Keratinocyte (primary cell): ENCODE measurements at regions not wholly inside any gene's neighbourhood (a gene's known extent, or its start where the extent isn't known, plus 50 kb on each side); places are given as distances from the start of the nearest gene placed in this dataset.

Experiments used
- DNase-seq: peaks from one replicate; pipeline ENCODE4 v3.0.0-alpha.2; 2011; ENCODE audit warnings: low read depth, missing footprints, low spot score
- FAIRE-seq: peaks from 2 replicates; lab custom pipeline; 2011; peaks lifted over from hg19 to GRCh38; lab: Jason Lieb, UNC
- H2AFZ ChIP-seq: 2 replicates; pipeline ENCODE4 v1.6.0; 2012; ENCODE audit warnings: low read length, control low read depth, inconsistent platforms; ENCODE audit not compliant: control insufficient read depth
- H3K27ac ChIP-seq: 2 replicates; pipeline ENCODE4 v1.5.1; 2011; ENCODE audit warnings: low read length; ENCODE audit not compliant: control insufficient read depth, insufficient read depth
- H3K27me3 ChIP-seq: 3 replicates; pipeline ENCODE4 v1.6.0; 2011; ENCODE audit warnings: low read length; ENCODE audit not compliant: control insufficient read depth, insufficient read depth; ENCODE audit errors: extremely low read depth
- H3K36me3 ChIP-seq, 2 experiments: 2 replicates in 1 of 2; 3 replicates in 1 of 2; pipeline ENCODE4 v1.5.1; 2011; ENCODE audit warnings: low read length in 2 of 2, mild to moderate bottlenecking in 1 of 2; ENCODE audit not compliant: control insufficient read depth in 2 of 2, insufficient read depth in 2 of 2; ENCODE audit errors: extremely low read depth in 1 of 2
- H3K4me1 ChIP-seq: 3 replicates; pipeline ENCODE4 v1.5.1; 2011; ENCODE audit warnings: low read length; ENCODE audit not compliant: control insufficient read depth, insufficient read depth; ENCODE audit errors: extremely low read depth
- H3K4me2 ChIP-seq: 3 replicates; pipeline ENCODE4 v1.6.0; 2011; ENCODE audit warnings: low read depth, low read length; ENCODE audit not compliant: control insufficient read depth, insufficient read depth; ENCODE audit errors: extremely low read depth
- H3K4me3 ChIP-seq, 3 experiments: fragments of 200-600 bp in 1 of 3; sonication (generic) in 1 of 3; 2 replicates in 2 of 3; 3 replicates in 1 of 3; pipeline ENCODE4 v1.5.1; 2011 to 2016; ENCODE audit warnings: low read length in 3 of 3, mild to moderate bottlenecking in 3 of 3, control low read depth in 2 of 3, inconsistent platforms in 1 of 3, low read depth in 1 of 3, mixed read lengths in 1 of 3, mixed run types in 1 of 3, moderate library complexity in 1 of 3; ENCODE audit not compliant: control insufficient read depth in 2 of 3, insufficient read depth in 2 of 3; ENCODE audit errors: extremely low read depth in 1 of 3
- H3K79me2 ChIP-seq: 2 replicates; pipeline ENCODE4 v1.6.0; 2012; ENCODE audit warnings: low read length; ENCODE audit not compliant: control insufficient read depth, insufficient read depth
- H3K9ac ChIP-seq: 3 replicates; pipeline ENCODE4 v1.6.0; 2011; ENCODE audit warnings: low read length; ENCODE audit not compliant: control insufficient read depth, insufficient read depth; ENCODE audit errors: extremely low read depth
- H3K9me1 ChIP-seq: 3 replicates; pipeline ENCODE4 v1.6.0; 2011; ENCODE audit warnings: low read length; ENCODE audit not compliant: control insufficient read depth, insufficient read depth; ENCODE audit errors: extremely low read depth
- H3K9me3 ChIP-seq: 2 replicates; pipeline ENCODE4 v1.5.1; 2012; ENCODE audit warnings: low read depth, low read length; ENCODE audit not compliant: control insufficient read depth
- H4K20me1 ChIP-seq: 3 replicates; pipeline ENCODE4 v1.6.0; 2011; ENCODE audit warnings: low read length; ENCODE audit not compliant: control insufficient read depth, insufficient read depth; ENCODE audit errors: extremely low read depth
- EZH2 ChIP-seq: IDR thresholded peaks from one replicate; pipeline ENCODE4 v1.6.1; 2012; ENCODE audit warnings: inconsistent platforms, mild to moderate bottlenecking, low read length, moderate library complexity
- dilution Hi-C: fragments of 300-500 bp; cut with MboI; formaldehyde crosslinking; loops from one replicate; pipeline ENCODE4 v1.7.0; 2020; ENCODE audit warnings: low sequenced_read_pairs; ENCODE audit not compliant: extremely low pct_ligation_motif_present
- TF ChIP-seq, protein P1 (sequence below), 3 experiments: IDR thresholded peaks in 1 of 3; conservative IDR thresholded peaks in 1 of 3; optimal IDR thresholded peaks in 1 of 3; 2 replicates in 2 of 3; 3 replicates in 1 of 3; pipeline versions ENCODE3 to v1.5.1; 2011; ENCODE audit warnings: low read length in 3 of 3, mild to moderate bottlenecking in 3 of 3, moderate library complexity in 2 of 3, control low read depth in 1 of 3, inconsistent platforms in 1 of 3; ENCODE audit not compliant: insufficient read depth in 2 of 3; ENCODE audit errors: extremely low read depth in 1 of 3

DNA sequence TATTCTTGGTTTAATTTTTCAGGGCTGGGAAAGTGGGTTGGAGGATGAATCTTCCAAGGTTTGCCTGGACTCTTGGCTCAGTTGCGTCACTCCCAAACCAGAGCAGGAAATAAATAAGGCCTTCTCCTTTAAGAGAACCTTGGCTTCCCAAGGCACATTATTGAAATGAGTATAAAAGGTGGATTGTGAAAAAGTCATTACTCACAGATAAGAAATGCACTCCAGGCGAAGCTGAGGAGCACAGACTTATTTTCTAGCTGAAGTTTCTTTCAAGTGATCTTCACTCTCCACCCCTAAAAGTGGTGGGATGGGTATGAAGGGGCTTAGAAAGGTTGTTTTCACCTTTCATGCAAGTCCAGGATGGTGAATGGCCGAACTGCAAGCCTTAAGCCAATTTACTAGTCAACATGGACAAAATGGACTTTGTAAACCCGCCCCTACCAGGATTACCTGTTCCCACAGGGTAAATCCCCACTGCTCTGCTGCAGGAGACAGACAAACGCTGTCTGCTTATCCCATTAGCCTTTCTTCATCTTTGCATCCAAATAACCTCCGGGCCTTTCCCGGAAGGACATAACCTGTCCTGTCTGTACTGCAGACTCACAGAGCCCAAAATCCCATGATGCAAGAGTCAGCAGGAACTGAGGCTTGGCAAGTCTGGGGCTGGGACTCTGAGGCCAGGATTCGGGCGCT is 207.6 kb downstream of the BCL11B start:
- DNase-seq (peak; percentile 54), FAIRE-seq (peak; percentile 86)
- H4K20me1 ChIP-seq, result no peaks in the 10 kb centered on the region
- peak overlapping the region; percentile 65 for H3K9ac ChIP-seq
- no peaks in the 10 kb centered on the region for H3K9me1 ChIP-seq
- dilution Hi-C loops, result no loop called here
- no peaks in the 10 kb centered on the region for H3K9me3 ChIP-seq
- peak overlapping the region; percentile 76 for H3K27ac ChIP-seq
- no peaks in the 10 kb centered on the region for H3K36me3 ChIP-seq
- H3K4me1 ChIP-seq, result peaks cover 30% of the 10 kb centered on the region
- H3K4me3 ChIP-seq, result peak overlapping the region in 1 of 3 experiments; percentile 28
- H3K4me2 ChIP-seq, result peak overlapping the region; percentile 69
- no peaks in the 10 kb centered on the region for H3K79me2 ChIP-seq
- H2AFZ ChIP-seq, result peak overlapping the region; percentile 79
- H3K27me3 ChIP-seq, result no peaks in the 10 kb centered on the region
- TF ChIP-seq, protein P1, sequence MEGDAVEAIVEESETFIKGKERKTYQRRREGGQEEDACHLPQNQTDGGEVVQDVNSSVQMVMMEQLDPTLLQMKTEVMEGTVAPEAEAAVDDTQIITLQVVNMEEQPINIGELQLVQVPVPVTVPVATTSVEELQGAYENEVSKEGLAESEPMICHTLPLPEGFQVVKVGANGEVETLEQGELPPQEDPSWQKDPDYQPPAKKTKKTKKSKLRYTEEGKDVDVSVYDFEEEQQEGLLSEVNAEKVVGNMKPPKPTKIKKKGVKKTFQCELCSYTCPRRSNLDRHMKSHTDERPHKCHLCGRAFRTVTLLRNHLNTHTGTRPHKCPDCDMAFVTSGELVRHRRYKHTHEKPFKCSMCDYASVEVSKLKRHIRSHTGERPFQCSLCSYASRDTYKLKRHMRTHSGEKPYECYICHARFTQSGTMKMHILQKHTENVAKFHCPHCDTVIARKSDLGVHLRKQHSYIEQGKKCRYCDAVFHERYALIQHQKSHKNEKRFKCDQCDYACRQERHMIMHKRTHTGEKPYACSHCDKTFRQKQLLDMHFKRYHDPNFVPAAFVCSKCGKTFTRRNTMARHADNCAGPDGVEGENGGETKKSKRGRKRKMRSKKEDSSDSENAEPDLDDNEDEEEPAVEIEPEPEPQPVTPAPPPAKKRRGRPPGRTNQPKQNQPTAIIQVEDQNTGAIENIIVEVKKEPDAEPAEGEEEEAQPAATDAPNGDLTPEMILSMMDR (optimal IDR thresholded peaks at IDR 0.05 in 1 of 3, IDR thresholded peaks at IDR 0.05 in 1 of 3, conservative IDR thresholded peaks at IDR 0.05 in 1 of 3; ENCODE audit: extremely low read depth in 1 of 3, insufficient read depth in 2 of 3, low read length in 3 of 3), result no peak
- no peak for TF ChIP-seq EZH2

DNA sequence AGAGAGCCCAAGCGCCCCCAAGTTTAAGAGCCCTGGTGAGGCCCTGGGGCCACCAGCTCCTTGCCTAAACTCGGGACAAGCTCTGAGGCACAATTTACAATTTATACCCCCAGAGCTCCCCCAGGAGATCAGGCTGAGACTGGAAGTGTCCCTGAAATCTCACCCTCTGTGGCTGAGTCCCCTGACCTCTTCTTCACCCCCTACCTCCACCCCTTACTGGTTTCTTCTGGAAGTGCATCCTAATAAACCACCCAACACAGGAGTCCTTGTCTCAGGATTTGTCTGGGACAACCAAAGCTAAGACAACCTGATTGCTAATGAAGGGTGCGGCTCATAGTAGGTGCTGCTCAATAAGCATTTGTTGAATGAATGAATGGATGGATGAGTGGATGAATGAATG is 206.4 kb downstream of the BCL11B start:
- Histone ChIP-seq H2AFZ (no peak overlapping the region), H3K4me2 (no peak overlapping the region), H3K9ac (no peak overlapping the region), H3K4me3 (no peak overlapping the region), H3K9me3 (no peaks in the 10 kb centered on the region), H3K36me3 (no peaks in the 10 kb centered on the region), H3K4me1 (peaks cover 30% of the 10 kb centered on the region), H3K27ac (peak overlapping the region; percentile 22), H4K20me1 (no peaks in the 10 kb centered on the region), H3K27me3 (no peaks in the 10 kb centered on the region), H3K9me1 (no peaks in the 10 kb centered on the region), H3K79me2 (no peaks in the 10 kb centered on the region)
- dilution Hi-C loops, result no loop called here
- FAIRE-seq (peak; percentile 5), DNase-seq (no peak)
- TF ChIP-seq, protein P1 (optimal IDR thresholded peaks at IDR 0.05 in 1 of 3, IDR thresholded peaks at IDR 0.05 in 1 of 3, conservative IDR thresholded peaks at IDR 0.05 in 1 of 3; ENCODE audit: extremely low read depth in 1 of 3, insufficient read depth in 2 of 3, low read length in 3 of 3), result peak; percentile 11 to 19 (median 13)
- TF ChIP-seq EZH2, result no peak
